Mesenchymal stem cell (in vitro differentiated cells and primary cell): ENCODE measurements at regions not wholly inside any gene's neighbourhood (a gene's known extent, or its start where the extent isn't known, plus 50 kb on each side); places are given as distances from the start of the nearest gene placed in this dataset.
A peak's percentile ranks its signal among the peaks of the same experiment; 100 is the strongest.

Experiments used
- DNase-seq: peaks from one replicate; pipeline ENCODE4 v3.0.0-alpha.2; 2013
- H2AFZ ChIP-seq: one replicate; pipeline ENCODE4 v1.6.1; 2013; ENCODE audit warnings: low read depth, mild to moderate bottlenecking, control low read depth, inconsistent platforms, low read length, moderate library complexity
- H2AK5ac ChIP-seq: 2 replicates; pipeline ENCODE4 v1.6.1; 2013; ENCODE audit warnings: low read length, moderate library complexity, mild to moderate bottlenecking, inconsistent platforms; ENCODE audit not compliant: severe bottlenecking
- H2BK120ac ChIP-seq: one replicate; pipeline ENCODE4 v1.6.1; 2013; ENCODE audit warnings: low read depth, mild to moderate bottlenecking, inconsistent platforms, low read length, moderate library complexity
- H2BK12ac ChIP-seq, 2 experiments: one replicate each; pipeline ENCODE4 v1.6.1; 2013; ENCODE audit warnings: inconsistent platforms in 2 of 2, low read length in 2 of 2, mild to moderate bottlenecking in 2 of 2, moderate library complexity in 2 of 2, control low read depth in 1 of 2
- H2BK15ac ChIP-seq: one replicate; pipeline ENCODE4 v1.6.1; 2013; ENCODE audit warnings: mild to moderate bottlenecking, low read depth, inconsistent platforms; ENCODE audit not compliant: poor library complexity, severe bottlenecking
- H2BK5ac ChIP-seq: 2 replicates; pipeline ENCODE4 v1.6.1; 2013; ENCODE audit warnings: low read depth, mild to moderate bottlenecking, low read length, control low read depth, inconsistent platforms; ENCODE audit not compliant: poor library complexity, severe bottlenecking
- H3K14ac ChIP-seq, 2 experiments: one replicate each; pipeline ENCODE4 v1.6.1; 2013; ENCODE audit warnings: inconsistent platforms in 2 of 2, low read length in 2 of 2, control low read depth in 1 of 2, mild to moderate bottlenecking in 1 of 2, moderate library complexity in 1 of 2
- H3K18ac ChIP-seq, 2 experiments: one replicate each; pipeline ENCODE4 v1.6.1; 2013; ENCODE audit warnings: inconsistent platforms in 2 of 2, low read length in 2 of 2, control low read depth in 1 of 2, low read depth in 1 of 2, mild to moderate bottlenecking in 1 of 2
- H3K23ac ChIP-seq, 2 experiments: one replicate each; pipeline ENCODE4 v1.6.1; 2013; ENCODE audit warnings: inconsistent platforms in 2 of 2, low read length in 2 of 2, mild to moderate bottlenecking in 2 of 2, moderate library complexity in 2 of 2, control low read depth in 1 of 2
- H3K27ac ChIP-seq: 2 replicates; pipeline ENCODE4 v1.5.1; 2013; ENCODE audit warnings: mild to moderate bottlenecking, moderate library complexity, low read length, control low read depth, inconsistent platforms; ENCODE audit not compliant: poor library complexity, severe bottlenecking
- H3K27me3 ChIP-seq, 2 experiments: 2 replicates each; pipeline versions ENCODE4 v1.6.1 to v1.7.0; 2013; ENCODE audit warnings: low read length in 2 of 2, mild to moderate bottlenecking in 2 of 2, moderate library complexity in 2 of 2, control low read depth in 1 of 2, inconsistent platforms in 1 of 2; ENCODE audit not compliant: control insufficient read depth in 1 of 2, insufficient read depth in 1 of 2
- H3K36me3 ChIP-seq, 2 experiments: 2 replicates each; pipeline versions ENCODE4 v1.6.1 to v1.7.0; 2013; ENCODE audit warnings: low read length in 2 of 2, control low read depth in 1 of 2, inconsistent platforms in 1 of 2, low read depth in 1 of 2, mild to moderate bottlenecking in 1 of 2; ENCODE audit not compliant: insufficient read depth in 2 of 2, control insufficient read depth in 1 of 2
- H3K4ac ChIP-seq, 2 experiments: one replicate each; pipeline ENCODE4 v1.6.1; 2013; ENCODE audit warnings: inconsistent platforms in 2 of 2, low read length in 2 of 2, mild to moderate bottlenecking in 2 of 2, moderate library complexity in 2 of 2, control low read depth in 1 of 2, low read depth in 1 of 2
- H3K4me1 ChIP-seq: 2 replicates; pipeline ENCODE4 v1.6.1; 2013; ENCODE audit warnings: low read depth, low read length, control low read depth; ENCODE audit not compliant: control insufficient read depth, insufficient read depth
- H3K4me2 ChIP-seq: 2 replicates; pipeline ENCODE4 v1.6.1; 2013; ENCODE audit warnings: low read length, mild to moderate bottlenecking, inconsistent platforms; ENCODE audit not compliant: poor library complexity, severe bottlenecking
- H3K4me3 ChIP-seq, 2 experiments: 2 replicates each; pipeline versions ENCODE4 v1.5.1 to v1.7.0; 2013; ENCODE audit warnings: low read length in 2 of 2, mild to moderate bottlenecking in 2 of 2, control low read depth in 1 of 2, low read depth in 1 of 2; ENCODE audit not compliant: insufficient read depth in 1 of 2
- H3K79me1 ChIP-seq: replicated peaks from 2 replicates; pipeline ENCODE4 v1.6.1; 2013; ENCODE audit warnings: mild to moderate bottlenecking, control low read depth, low read length, inconsistent platforms; ENCODE audit not compliant: poor library complexity, severe bottlenecking
- H3K9ac ChIP-seq: 2 replicates; pipeline ENCODE4 v1.7.0; 2013; ENCODE audit warnings: mild to moderate bottlenecking, low read length, moderate library complexity
- H3K9me3 ChIP-seq: 2 replicates; pipeline ENCODE4 v1.7.0; 2013; ENCODE audit warnings: mild to moderate bottlenecking, low read length; ENCODE audit not compliant: control insufficient read depth
- H4K8ac ChIP-seq: one replicate; pipeline ENCODE4 v1.6.1; 2013; ENCODE audit warnings: inconsistent platforms, mild to moderate bottlenecking, low read length, moderate library complexity
- H4K91ac ChIP-seq: one replicate; pipeline ENCODE4 v1.6.1; 2013; ENCODE audit warnings: mild to moderate bottlenecking, low read length, inconsistent platforms
- WGBS: methylation state at CpG from one replicate; pipeline ENCODE4 v1.1.7; 2013; ENCODE audit warnings: mixed read lengths; 5-methylcytosine and 5-hydroxymethylcytosine counted together

DNA sequence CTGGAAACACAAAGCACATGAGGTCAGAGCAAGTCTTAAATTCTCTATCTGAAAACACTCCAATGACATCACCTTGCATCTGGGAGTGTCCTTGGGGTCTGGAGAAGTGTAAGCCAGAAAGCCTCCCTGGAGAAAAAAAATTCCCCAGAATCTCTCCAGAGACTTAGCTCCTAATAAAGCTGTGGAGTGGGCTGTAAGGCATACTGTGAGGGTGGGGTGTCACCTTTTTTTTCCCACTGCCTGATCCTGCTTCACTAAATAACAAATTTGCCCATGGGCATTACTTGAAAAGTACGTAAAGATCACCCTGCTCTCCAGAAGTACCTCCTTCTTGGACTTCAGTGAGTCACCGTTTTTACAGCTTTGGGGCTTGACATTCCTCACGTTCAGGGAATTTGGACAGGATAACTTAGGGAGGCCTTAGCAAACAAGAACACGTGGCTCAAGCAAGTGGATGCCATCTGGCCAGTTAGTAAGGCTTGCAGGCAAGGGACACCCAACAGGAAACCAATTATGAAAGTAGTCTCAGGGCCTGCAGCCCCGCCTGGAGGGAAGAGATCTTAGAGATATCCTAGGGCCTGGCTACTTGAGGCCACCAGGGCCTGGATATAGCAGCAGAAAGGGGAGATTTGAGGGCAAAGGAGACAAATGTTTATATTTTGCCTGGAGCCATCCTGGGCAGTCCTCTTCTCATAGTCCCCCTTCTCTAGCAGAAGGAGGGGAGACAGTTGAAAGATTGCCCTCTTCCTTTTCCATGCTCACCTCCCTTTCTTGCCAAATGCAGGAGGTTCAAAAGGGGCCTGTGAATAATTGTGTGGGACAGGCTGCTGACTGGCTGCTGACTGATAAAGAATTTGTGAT, 60.1 kb upstream of the PLAC1 start:
- Histone ChIP-seq H3K27ac (peak overlapping the region; percentile 71), H2BK120ac (no peak overlapping the region), H2BK15ac (peak overlapping the region; percentile 23), H3K36me3 (no peaks in the 10 kb centered on the region), H3K9me3 (no peaks in the 10 kb centered on the region), H3K18ac (peak overlapping the region; percentile 21 to 33), H3K14ac (no peak overlapping the region), H3K27me3 (peaks cover 0 to 10% of the 10 kb centered on the region in 2 experiments), H2AFZ (no peak overlapping the region), H3K23ac (no peak overlapping the region), H2BK5ac (no peak overlapping the region), H3K4ac (peak overlapping the region in 1 of 2 experiments; percentile 15), H2BK12ac (no peak overlapping the region), H3K4me2 (no peak overlapping the region), H4K8ac (no peak overlapping the region), H4K91ac (no peak overlapping the region), H3K4me1 (peaks cover 13% of the 10 kb centered on the region), H3K4me3 (no peak overlapping the region), H2AK5ac (no peak overlapping the region), H3K9ac (peak overlapping the region; percentile 46), H3K79me1 (no peaks in the 10 kb centered on the region)
- peak; percentile 94 for DNase-seq
- WGBS: 1% methylated on average over 5 of the region's 5 CpGs

DNA sequence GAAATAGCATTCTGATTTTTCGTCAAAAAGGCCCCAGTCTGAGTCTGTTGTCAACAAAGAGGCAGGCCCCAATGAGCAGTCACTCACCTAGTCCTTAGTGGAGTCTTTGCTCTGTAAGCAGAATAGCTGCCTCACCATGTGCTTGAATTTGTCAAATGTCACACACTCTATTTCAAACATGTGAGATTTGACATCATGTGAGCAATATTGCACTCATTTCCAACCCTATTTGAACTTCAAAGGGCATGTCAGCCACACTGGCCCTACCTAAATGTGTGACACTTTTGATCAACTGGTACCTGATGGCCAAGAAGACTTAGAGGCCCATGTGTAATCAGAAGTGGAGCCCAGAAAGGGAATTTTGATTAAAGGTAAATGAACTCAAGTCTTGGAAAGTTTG, 59.4 kb upstream of the PLAC1 start:
- no peak overlapping the region for H3K27ac ChIP-seq
- H3K27me3 ChIP-seq: peaks cover 0 to 10% of the 10 kb centered on the region in 2 experiments
- H3K4me1 ChIP-seq: peaks cover 13% of the 10 kb centered on the region
- H3K4ac ChIP-seq: no peak overlapping the region
- no peak overlapping the region for H2BK15ac ChIP-seq
- H3K23ac ChIP-seq: no peak overlapping the region
- no peak overlapping the region for H3K4me3 ChIP-seq
- no peak overlapping the region for H2AK5ac ChIP-seq
- no peak overlapping the region for H3K4me2 ChIP-seq
- H3K36me3 ChIP-seq: no peaks in the 10 kb centered on the region
- H2BK120ac ChIP-seq: no peak overlapping the region
- no peak overlapping the region for H4K8ac ChIP-seq
- H3K9ac ChIP-seq: peak overlapping the region; percentile 31
- 68% methylated on average over 1 of the region's 1 CpG for WGBS
- no peak for DNase-seq
- H3K14ac ChIP-seq: no peak overlapping the region
- H3K9me3 ChIP-seq: no peaks in the 10 kb centered on the region
- H3K18ac ChIP-seq: peak overlapping the region in 1 of 2 experiments; percentile 5
- H2AFZ ChIP-seq: no peak overlapping the region
- H3K79me1 ChIP-seq: no peaks in the 10 kb centered on the region
- peak overlapping the region in 1 of 2 experiments; percentile 9 for H2BK12ac ChIP-seq
- H2BK5ac ChIP-seq: no peak overlapping the region
- no peak overlapping the region for H4K91ac ChIP-seq

DNA sequence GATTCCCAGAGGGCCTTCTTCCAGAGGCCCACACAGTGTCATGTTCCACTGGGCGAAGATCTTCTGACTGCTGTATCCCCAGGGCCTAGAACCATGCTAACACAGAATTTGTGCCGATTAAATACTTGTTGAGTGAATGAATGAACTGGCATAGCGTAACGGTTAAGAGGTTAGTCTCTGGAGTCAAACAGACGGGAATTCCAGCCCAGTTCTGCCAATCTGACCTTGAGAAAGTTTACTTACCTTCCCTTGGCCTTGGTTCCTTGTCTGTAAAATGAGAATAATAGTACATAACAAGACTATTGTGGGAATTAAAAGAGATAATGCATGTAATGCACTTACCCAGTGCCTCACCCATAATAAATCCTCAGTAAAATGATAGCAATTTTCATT, 58.3 kb upstream of the PLAC1 start:
- Histone ChIP-seq H4K91ac (no peak overlapping the region), H3K9me3 (no peaks in the 10 kb centered on the region), H3K23ac (no peak overlapping the region), H2BK5ac (no peak overlapping the region), H3K4ac (no peak overlapping the region), H2BK15ac (no peak overlapping the region), H3K27me3 (peaks cover 0 to 13% of the 10 kb centered on the region in 2 experiments), H3K4me2 (no peak overlapping the region), H3K18ac (no peak overlapping the region), H3K36me3 (no peaks in the 10 kb centered on the region), H3K27ac (no peak overlapping the region), H3K14ac (no peak overlapping the region), H2BK120ac (no peak overlapping the region), H4K8ac (no peak overlapping the region), H2AK5ac (no peak overlapping the region), H2BK12ac (peak overlapping the region in 1 of 2 experiments; percentile 25), H3K9ac (no peak overlapping the region), H2AFZ (no peak overlapping the region), H3K4me3 (no peak overlapping the region), H3K4me1 (peaks cover 13% of the 10 kb centered on the region), H3K79me1 (no peaks in the 10 kb centered on the region)
- 100% methylated on average over 2 of the region's 5 CpGs for WGBS
- no peak for DNase-seq

DNA sequence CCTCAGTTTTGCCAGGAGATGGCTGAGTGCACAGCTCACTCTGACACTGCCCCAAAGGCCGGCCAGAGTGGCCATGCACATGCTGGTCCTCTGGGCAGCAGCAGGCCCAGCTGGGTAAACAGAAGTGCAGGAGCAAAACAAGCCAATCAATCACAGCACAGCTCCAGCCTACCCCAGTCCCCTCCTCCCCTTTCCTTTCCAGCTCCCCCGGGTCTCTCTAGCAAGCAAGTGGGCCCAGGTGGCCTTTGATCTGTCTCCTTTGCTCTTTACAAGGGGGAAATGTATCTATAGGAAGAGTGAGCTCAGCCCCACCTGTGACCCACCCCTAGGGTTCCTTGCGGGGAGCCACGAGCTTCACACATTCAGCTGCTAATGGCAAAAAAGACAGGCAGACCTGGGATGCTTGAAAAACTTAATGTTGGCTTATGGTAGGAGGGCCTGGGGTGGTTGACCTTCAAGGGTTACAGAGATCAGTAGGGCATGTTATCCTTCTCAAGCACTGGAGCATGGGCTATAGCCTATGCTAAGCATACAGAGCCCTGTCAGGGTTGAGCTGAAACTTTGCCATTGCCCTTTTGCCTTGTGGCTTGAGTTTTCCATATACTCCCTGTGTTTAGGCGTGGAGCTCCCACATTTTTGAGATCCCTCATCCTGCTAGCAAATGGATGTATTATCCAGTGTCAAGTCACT, 57.8 kb upstream of the PLAC1 start:
- H3K79me1 ChIP-seq: no peaks in the 10 kb centered on the region
- no peak overlapping the region for H2AFZ ChIP-seq
- H3K4me3 ChIP-seq: no peak overlapping the region
- no peak overlapping the region for H3K4ac ChIP-seq
- no peak overlapping the region for H3K27ac ChIP-seq
- H2BK5ac ChIP-seq: no peak overlapping the region
- H3K36me3 ChIP-seq: no peaks in the 10 kb centered on the region
- WGBS: 71% methylated on average over 5 of the region's 5 CpGs
- no peak overlapping the region for H2BK120ac ChIP-seq
- peaks cover 13% of the 10 kb centered on the region for H3K4me1 ChIP-seq
- H2AK5ac ChIP-seq: no peak overlapping the region
- H2BK15ac ChIP-seq: no peak overlapping the region
- H3K27me3 ChIP-seq: peaks cover 0 to 14% of the 10 kb centered on the region in 2 experiments
- no peak overlapping the region for H3K4me2 ChIP-seq
- peak overlapping the region in 1 of 2 experiments; percentile 12 for H3K18ac ChIP-seq
- no peak overlapping the region for H4K8ac ChIP-seq
- no peaks in the 10 kb centered on the region for H3K9me3 ChIP-seq
- H3K14ac ChIP-seq: no peak overlapping the region
- DNase-seq: no peak
- H3K9ac ChIP-seq: no peak overlapping the region
- no peak overlapping the region for H4K91ac ChIP-seq
- no peak overlapping the region for H3K23ac ChIP-seq
- peak overlapping the region in 1 of 2 experiments; percentile 25 for H2BK12ac ChIP-seq
